ENCODE measurements at regions not wholly inside any gene's neighbourhood (a gene's known extent, or its start where the extent isn't known, plus 50 kb on each side); places are given as distances from the start of the nearest gene placed in this dataset.

GRCh38 chr7:135831455-135832195 lies 83.0 kb upstream of the FAM180A start:
- no peaks in the 10 kb centered on the region for H3K36me3 Mint-ChIP-seq (ENCODE audit: unreplicated experiment)
- no peak overlapping the region for H3K27ac Mint-ChIP-seq (ENCODE audit: unreplicated experiment)
- peaks cover 36% of the 10 kb centered on the region for H3K27me3 Mint-ChIP-seq (ENCODE audit: unreplicated experiment)

DNA sequence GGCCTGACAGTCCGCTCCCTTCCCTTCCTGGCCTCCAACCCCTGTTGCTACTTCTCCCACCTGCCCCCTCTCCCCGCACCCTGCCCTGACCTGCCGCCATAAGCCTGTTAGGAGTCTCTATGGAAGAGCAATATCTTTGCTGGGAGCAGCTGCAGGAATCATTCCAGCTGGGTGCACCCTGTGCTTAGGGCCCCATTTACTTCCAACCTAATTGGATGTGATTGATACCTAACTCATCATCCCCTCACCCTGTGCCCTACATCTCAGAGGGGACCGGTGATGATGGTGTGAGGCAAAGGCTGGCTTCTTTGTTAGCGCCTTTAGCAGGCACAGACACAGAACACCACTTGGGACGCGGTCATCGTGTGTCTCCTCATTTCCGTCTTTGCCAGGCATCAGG lies 80.0 kb upstream of the FAM180A start:
- TF ChIP-seq CTCF (IDR thresholded peaks at IDR 0.05): no peak
- H3K4me1 Mint-ChIP-seq (ENCODE audit: unreplicated experiment): no peaks in the 10 kb centered on the region
- H3K36me3 Mint-ChIP-seq (ENCODE audit: unreplicated experiment): no peaks in the 10 kb centered on the region
- no peaks in the 10 kb centered on the region for H3K9me3 Mint-ChIP-seq (ENCODE audit: unreplicated experiment)
- H3K4me3 Mint-ChIP-seq (ENCODE audit: unreplicated experiment): no peak overlapping the region
- no peak overlapping the region for H3K27ac Mint-ChIP-seq (ENCODE audit: unreplicated experiment)
- H3K27me3 Mint-ChIP-seq (ENCODE audit: unreplicated experiment): peaks cover 33% of the 10 kb centered on the region
- DNase-seq (ENCODE audit: extremely low spot score, unreplicated experiment): no peak

More at GRCh38 chr7:135831455-135832195, 83.0 kb upstream of the FAM180A start:
- no peak for DNase-seq (ENCODE audit: extremely low spot score, unreplicated experiment)
- no peaks in the 10 kb centered on the region for H3K9me3 Mint-ChIP-seq (ENCODE audit: unreplicated experiment)
- no peaks in the 10 kb centered on the region for H3K4me1 Mint-ChIP-seq (ENCODE audit: unreplicated experiment)
- no peak for TF ChIP-seq CTCF (IDR thresholded peaks at IDR 0.05)
- no peak overlapping the region for H3K4me3 Mint-ChIP-seq (ENCODE audit: unreplicated experiment)

- TF ChIP-seq CTCF (IDR thresholded peaks at IDR 0.05): no peak
- no peaks in the 10 kb centered on the region for H3K36me3 Mint-ChIP-seq (ENCODE audit: unreplicated experiment)
- no peak for DNase-seq (ENCODE audit: extremely low spot score, unreplicated experiment)
- H3K27me3 Mint-ChIP-seq (ENCODE audit: unreplicated experiment): peaks cover 30% of the 10 kb centered on the region
- no peak overlapping the region for H3K27ac Mint-ChIP-seq (ENCODE audit: unreplicated experiment)
- H3K4me3 Mint-ChIP-seq (ENCODE audit: unreplicated experiment): no peak overlapping the region
- H3K4me1 Mint-ChIP-seq (ENCODE audit: unreplicated experiment): no peaks in the 10 kb centered on the region
- H3K9me3 Mint-ChIP-seq (ENCODE audit: unreplicated experiment): no peaks in the 10 kb centered on the region
Observed at GRCh38 chr7:135827391-135827790, 78.8 kb upstream of the FAM180A start.

GRCh38 chr7:135825406-135825805 lies 76.8 kb upstream of the FAM180A start:
- TF ChIP-seq CTCF (IDR thresholded peaks at IDR 0.05): no peak
- no peaks in the 10 kb centered on the region for H3K9me3 Mint-ChIP-seq (ENCODE audit: unreplicated experiment)
- H3K27ac Mint-ChIP-seq (ENCODE audit: unreplicated experiment): no peak overlapping the region
- no peaks in the 10 kb centered on the region for H3K36me3 Mint-ChIP-seq (ENCODE audit: unreplicated experiment)
- no peak overlapping the region for H3K4me3 Mint-ChIP-seq (ENCODE audit: unreplicated experiment)
- H3K27me3 Mint-ChIP-seq (ENCODE audit: unreplicated experiment): peaks cover 26% of the 10 kb centered on the region
- no peak for DNase-seq (ENCODE audit: extremely low spot score, unreplicated experiment)
- no peaks in the 10 kb centered on the region for H3K4me1 Mint-ChIP-seq (ENCODE audit: unreplicated experiment)

DNA sequence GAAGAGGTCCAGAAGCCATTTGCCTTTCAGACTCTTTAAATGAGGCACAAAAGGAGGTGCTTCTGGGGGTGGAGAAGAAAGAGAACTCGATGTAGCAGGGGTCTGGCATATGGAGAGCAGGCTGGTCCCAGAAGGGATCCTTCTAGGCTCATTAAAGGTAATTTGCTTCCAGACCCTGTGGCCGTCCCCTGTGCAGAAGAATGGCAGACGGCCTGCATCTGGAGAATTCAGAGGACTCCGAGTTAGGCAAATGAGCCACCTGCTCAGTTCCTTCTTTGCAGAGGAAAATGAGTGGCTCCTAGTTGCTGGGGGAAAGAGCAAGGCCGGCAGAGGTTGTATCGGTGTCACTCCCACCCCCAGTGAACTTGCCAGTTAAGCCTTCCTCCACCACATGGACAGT lies 73.8 kb upstream of the FAM180A start:
- H3K9me3 Mint-ChIP-seq (ENCODE audit: unreplicated experiment): no peaks in the 10 kb centered on the region
- H3K4me1 Mint-ChIP-seq (ENCODE audit: unreplicated experiment): no peaks in the 10 kb centered on the region
- H3K36me3 Mint-ChIP-seq (ENCODE audit: unreplicated experiment): no peaks in the 10 kb centered on the region
- TF ChIP-seq CTCF (IDR thresholded peaks at IDR 0.05): no peak
- no peak overlapping the region for H3K27ac Mint-ChIP-seq (ENCODE audit: unreplicated experiment)
- peaks cover 14% of the 10 kb centered on the region for H3K27me3 Mint-ChIP-seq (ENCODE audit: unreplicated experiment)
- H3K4me3 Mint-ChIP-seq (ENCODE audit: unreplicated experiment): no peak overlapping the region
- no peak for DNase-seq (ENCODE audit: extremely low spot score, unreplicated experiment)
